ENCODE measurements at regions not wholly inside any gene's neighbourhood (a gene's known extent, or its start where the extent isn't known, plus 50 kb on each side); places are given as distances from the start of the nearest gene placed in this dataset.

GRCh38 chr17:34143430-34143829 lies 111.7 kb upstream of the CCL2 start:
- TF ChIP-seq, protein P1, sequence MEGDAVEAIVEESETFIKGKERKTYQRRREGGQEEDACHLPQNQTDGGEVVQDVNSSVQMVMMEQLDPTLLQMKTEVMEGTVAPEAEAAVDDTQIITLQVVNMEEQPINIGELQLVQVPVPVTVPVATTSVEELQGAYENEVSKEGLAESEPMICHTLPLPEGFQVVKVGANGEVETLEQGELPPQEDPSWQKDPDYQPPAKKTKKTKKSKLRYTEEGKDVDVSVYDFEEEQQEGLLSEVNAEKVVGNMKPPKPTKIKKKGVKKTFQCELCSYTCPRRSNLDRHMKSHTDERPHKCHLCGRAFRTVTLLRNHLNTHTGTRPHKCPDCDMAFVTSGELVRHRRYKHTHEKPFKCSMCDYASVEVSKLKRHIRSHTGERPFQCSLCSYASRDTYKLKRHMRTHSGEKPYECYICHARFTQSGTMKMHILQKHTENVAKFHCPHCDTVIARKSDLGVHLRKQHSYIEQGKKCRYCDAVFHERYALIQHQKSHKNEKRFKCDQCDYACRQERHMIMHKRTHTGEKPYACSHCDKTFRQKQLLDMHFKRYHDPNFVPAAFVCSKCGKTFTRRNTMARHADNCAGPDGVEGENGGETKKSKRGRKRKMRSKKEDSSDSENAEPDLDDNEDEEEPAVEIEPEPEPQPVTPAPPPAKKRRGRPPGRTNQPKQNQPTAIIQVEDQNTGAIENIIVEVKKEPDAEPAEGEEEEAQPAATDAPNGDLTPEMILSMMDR (IDR thresholded peaks at IDR 0.05), result no peak
- no peak for TF ChIP-seq POLR2A (IDR thresholded peaks at IDR 0.05)
- no peak overlapping the region for H3K27ac ChIP-seq
- H3K27me3 ChIP-seq, result peaks cover 0 to 23% (median 0%) of the 10 kb centered on the region in 4 donors
- intact Hi-C loops (cut with DNase I), result no loop called here
- no peaks in the 10 kb centered on the region for H3K4me1 ChIP-seq
- no peaks in the 10 kb centered on the region for H3K36me3 ChIP-seq
- 80 to 100% methylated on average over 1 of the region's 1 CpG for WGBS, 2 donors
- no peaks in the 10 kb centered on the region for H3K9me3 ChIP-seq
- DNase-seq, result no peak
- H3K4me3 ChIP-seq, result no peak overlapping the region

GRCh38 chr17:34146440-34147043 lies 108.5 kb upstream of the CCL2 start:
- intact Hi-C loops (cut with DNase I), result loop anchor here (5.0 kb wide), 2 partner anchors 219 to 369 kb away; no protein-coding TSS in a partner anchor
- peaks cover 0 to 38% (median 0%) of the 10 kb centered on the region in 4 donors for H3K27me3 ChIP-seq
- no peaks in the 10 kb centered on the region for H3K9me3 ChIP-seq
- no peak overlapping the region for H3K27ac ChIP-seq
- no peaks in the 10 kb centered on the region for H3K4me1 ChIP-seq
- no peak overlapping the region for H3K4me3 ChIP-seq
- DNase-seq, result no peak
- no peak for TF ChIP-seq POLR2A (IDR thresholded peaks at IDR 0.05)
- TF ChIP-seq, protein P1 (IDR thresholded peaks at IDR 0.05), result peak; percentile 24 to 91 (median 80)
- no peaks in the 10 kb centered on the region for H3K36me3 ChIP-seq
- WGBS, 2 donors, result 33 to 42% methylated on average over 4 of the region's 5 CpGs

DNA sequence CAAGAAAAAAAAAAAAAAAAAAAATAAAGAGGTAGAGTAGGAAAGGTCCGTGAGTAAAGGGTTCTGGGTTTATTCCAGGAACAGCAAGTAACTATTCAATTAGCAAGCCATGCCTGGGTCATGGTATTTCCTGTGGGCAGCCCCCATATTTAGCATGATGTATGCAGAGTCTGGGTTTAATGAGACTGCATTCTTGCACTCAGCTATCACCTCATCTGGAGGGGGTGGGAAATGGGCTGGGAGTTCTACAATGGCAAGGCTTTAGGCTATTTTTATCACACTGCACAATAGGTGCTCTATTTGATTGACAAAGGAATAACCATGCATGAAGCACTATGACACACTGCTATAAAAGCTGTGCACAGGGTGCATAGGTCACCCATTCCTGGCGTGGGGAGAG lies 104.0 kb upstream of the CCL2 start:
- Histone ChIP-seq H3K36me3 (no peaks in the 10 kb centered on the region), H3K4me1 (no peaks in the 10 kb centered on the region), H3K4me3 (no peak overlapping the region), H3K27me3 (peaks cover 0 to 73% (median 3%) of the 10 kb centered on the region in 4 donors), H3K9me3 (no peaks in the 10 kb centered on the region), H3K27ac (no peak overlapping the region)
- 39 to 40% methylated on average over 2 of the region's 2 CpGs for WGBS, 2 donors
- DNase-seq, result no peak
- TF ChIP-seq POLR2A (IDR thresholded peaks at IDR 0.05), result no peak
- TF ChIP-seq, protein P1 (IDR thresholded peaks at IDR 0.05), result no peak
- intact Hi-C loops (cut with DNase I), result no loop called here

- H3K36me3 ChIP-seq, result no peaks in the 10 kb centered on the region
- no peak overlapping the region for H3K27ac ChIP-seq
- no peak for DNase-seq
- intact Hi-C loops (cut with DNase I), result no loop called here
- H3K4me1 ChIP-seq, result peaks cover 0 to 11% (median 3%) of the 10 kb centered on the region in 3 donors
- WGBS, 2 donors, result 68 to 71% methylated on average over 6 of the region's 6 CpGs
- H3K27me3 ChIP-seq, result peaks cover 0 to 73% (median 18%) of the 10 kb centered on the region in 4 donors
- no peak overlapping the region for H3K4me3 ChIP-seq
- no peak for TF ChIP-seq POLR2A (IDR thresholded peaks at IDR 0.05)
- no peaks in the 10 kb centered on the region for H3K9me3 ChIP-seq
Observed at GRCh38 chr17:34153991-34154390, 101.1 kb upstream of the CCL2 start.

GRCh38 chr17:34154961-34155730 lies 99.9 kb upstream of the CCL2 start:
- 20 to 28% methylated on average over 12 to 19 of the region's 23 CpGs for WGBS, 2 donors
- H3K36me3 ChIP-seq, result no peaks in the 10 kb centered on the region
- DNase-seq, result no peak
- H3K4me1 ChIP-seq, result peaks cover 0 to 11% (median 3%) of the 10 kb centered on the region in 3 donors
- TF ChIP-seq, protein P1 (IDR thresholded peaks at IDR 0.05), result no peak
- no peak for TF ChIP-seq POLR2A (IDR thresholded peaks at IDR 0.05)
- H3K4me3 ChIP-seq, result no peak overlapping the region
- no peaks in the 10 kb centered on the region for H3K9me3 ChIP-seq
- peaks cover 0 to 78% (median 18%) of the 10 kb centered on the region in 4 donors for H3K27me3 ChIP-seq
- H3K27ac ChIP-seq, result no peak overlapping the region
- intact Hi-C loops (cut with DNase I), result no loop called here

Data from esophagus squamous epithelium (tissue), 5 donors.